SK-N-SH (cell line): ENCODE measurements at regions not wholly inside any gene's neighbourhood (a gene's known extent, or its start where the extent isn't known, plus 50 kb on each side); places are given as distances from the start of the nearest gene placed in this dataset.

Experiments used
- CTCF ChIA-PET: fragments of 300-600, 350-600 bp; formaldehyde crosslinking; extraction: SDS; loops from one replicate; lab custom pipeline; 2021; lab: Yijun Ruan, JAX
- POLR2A ChIA-PET: fragments of 350-600 bp; sonication (Branson Sonifier 250); formaldehyde crosslinking; extraction: SDS; loops from one replicate; lab custom pipeline; 2020; ENCODE audit warnings: antibody characterized with exemption, inconsistent platforms; lab: Yijun Ruan, JAX
- DNase-seq: peaks from one replicate; pipeline ENCODE4 v3.0.0; 2012
- H2AFZ ChIP-seq: fragments of 200-600 bp; sonication (generic); 2 replicates; pipeline ENCODE4 v1.8.1; 2016; ENCODE audit warnings: antibody characterized with exemption, mild to moderate bottlenecking, low read depth
- H3F3A ChIP-seq: fragments of 200-600 bp; sonication (generic); replicated peaks from 2 replicates; pipeline ENCODE3; 2016; ENCODE audit warnings: antibody characterized with exemption, mild to moderate bottlenecking; ENCODE audit not compliant: insufficient read depth
- H3K27ac ChIP-seq, 2 experiments: fragments of 200-500 bp in 1 of 2; fragments of 200-600 bp in 1 of 2; sonication (Bioruptor generic) in 1 of 2; sonication (generic), shearing (Covaris generic) in 1 of 2; 2 replicates each; pipeline versions ENCODE4 v1.5.1 to v1.6.1; 2014 to 2016; ENCODE audit warnings: low read depth in 2 of 2, inconsistent platforms in 1 of 2, low read length in 1 of 2, mild to moderate bottlenecking in 1 of 2, mixed read lengths in 1 of 2
- H3K27me3 ChIP-seq: fragments of 200-600 bp; sonication (generic), shearing (Covaris generic); 2 replicates; pipeline ENCODE4 v1.6.1; 2016; ENCODE audit warnings: mixed run types; ENCODE audit not compliant: insufficient read depth
- H3K36me3 ChIP-seq, 2 experiments: fragments of 200-500 bp in 1 of 2; fragments of 200-600 bp in 1 of 2; sonication (Bioruptor generic) in 1 of 2; sonication (generic) in 1 of 2; replicated peaks in 1 of 2; 2 replicates each; pipeline versions ENCODE3 to v1.5.1; 2014 to 2016; ENCODE audit warnings: low read length in 1 of 2, mild to moderate bottlenecking in 1 of 2; ENCODE audit not compliant: insufficient read depth in 2 of 2, control insufficient read depth in 1 of 2
- H3K4me1 ChIP-seq, 2 experiments: fragments of 200-500 bp in 1 of 2; fragments of 200-600 bp in 1 of 2; sonication (Bioruptor generic) in 1 of 2; sonication (generic), shearing (Covaris generic) in 1 of 2; 2 replicates each; pipeline versions ENCODE4 v1.5.1 to v1.6.1; 2014 to 2016; ENCODE audit warnings: low read depth in 1 of 2, low read length in 1 of 2, mixed run types in 1 of 2; ENCODE audit not compliant: insufficient read depth in 2 of 2, control insufficient read depth in 1 of 2
- H3K4me2 ChIP-seq: fragments of 200-600 bp; sonication (generic), shearing (Covaris generic); 2 replicates; pipeline ENCODE4 v1.6.1; 2017; ENCODE audit warnings: mixed run types
- H3K4me3 ChIP-seq, 2 experiments: fragments of 200-500 bp in 1 of 2; fragments of 200-600 bp in 1 of 2; sonication (Bioruptor generic) in 1 of 2; sonication (generic), shearing (Covaris generic) in 1 of 2; 2 replicates each; pipeline versions ENCODE4 v1.5.1 to v1.8.1; 2014 to 2016; ENCODE audit warnings: low read depth in 2 of 2, inconsistent platforms in 1 of 2, low read length in 1 of 2, mild to moderate bottlenecking in 1 of 2, mixed read lengths in 1 of 2, moderate library complexity in 1 of 2
- H3K79me2 ChIP-seq: fragments of 200-600 bp; sonication (generic); 2 replicates; pipeline ENCODE4 v1.8.1; 2017; ENCODE audit warnings: mild to moderate bottlenecking; ENCODE audit not compliant: insufficient read depth
- H3K9ac ChIP-seq: fragments of 200-600 bp; sonication (generic); 2 replicates; pipeline ENCODE4 v1.6.1; 2017; ENCODE audit warnings: mixed run types
- H3K9me2 ChIP-seq: fragments of 200-600 bp; sonication (generic); 2 replicates; pipeline ENCODE4 v1.6.1; 2017; ENCODE audit warnings: mixed run types
- H3K9me3 ChIP-seq: fragments of 200-600 bp; sonication (generic); 2 replicates; pipeline ENCODE4 v1.6.1; 2017; ENCODE audit warnings: mixed run types, mild to moderate bottlenecking, moderate library complexity
- H4K20me1 ChIP-seq: fragments of 200-600 bp; sonication (generic); 2 replicates; pipeline ENCODE4 v1.6.1; 2017; ENCODE audit warnings: mild to moderate bottlenecking, mixed run types; ENCODE audit not compliant: insufficient read depth
- CHD2 ChIP-seq: fragments of 150-350 bp; IDR thresholded peaks from 2 replicates; pipeline ENCODE4 v1.6.1; 2018; ENCODE audit warnings: low read length; ENCODE audit not compliant: partially characterized antibody
- CTCF ChIP-seq: fragments of 200-600 bp; sonication (generic); IDR thresholded peaks from 2 replicates; pipeline ENCODE4 v1.6.1; 2017; ENCODE audit warnings: antibody characterized with exemption, mild to moderate bottlenecking, moderate library complexity
- ELF1 ChIP-seq: IDR thresholded peaks from 2 replicates; pipeline ENCODE4 v1.4.0; 2012
- EP300 ChIP-seq, 2 experiments: IDR thresholded peaks; 2 replicates each; pipeline versions ENCODE4 v1.4.0 to v1.6.1; 2012; ENCODE audit warnings: borderline replicate concordance in 1 of 2, low read depth in 1 of 2, low read length in 1 of 2
- EZH2phosphoT487 ChIP-seq: fragments of 200-600 bp; sonication (generic); IDR thresholded peaks from 2 replicates; pipeline ENCODE4 v1.6.1; 2017; ENCODE audit warnings: low read depth, mixed run types, mild to moderate bottlenecking, antibody characterized with exemption, moderate library complexity, borderline replicate concordance
- FOXJ3 ChIP-seq: sonication (generic); formaldehyde crosslinking; IDR thresholded peaks from 2 replicates; pipeline ENCODE4 v1.5.1; 2020; ENCODE audit warnings: mild to moderate bottlenecking, missing genetic modification reagents
- IRF3 ChIP-seq: fragments of 150-350 bp; IDR thresholded peaks from 2 replicates; pipeline ENCODE4 v1.6.1; 2016; ENCODE audit warnings: mild to moderate bottlenecking, low read depth, low read length
- MAX ChIP-seq: IDR thresholded peaks from 2 replicates; pipeline ENCODE4 v1.4.0; 2012; ENCODE audit warnings: low read depth
- MXI1 ChIP-seq: IDR thresholded peaks from 2 replicates; pipeline ENCODE4 v1.6.1; 2012; ENCODE audit warnings: mild to moderate bottlenecking, low read depth, low read length, improper control_type of control experiment
- NRF1 ChIP-seq: IDR thresholded peaks from 2 replicates; pipeline ENCODE4 v1.6.1; 2012; ENCODE audit warnings: low read depth, mild to moderate bottlenecking, low read length
- PBX3 ChIP-seq: IDR thresholded peaks from 2 replicates; pipeline ENCODE4; 2012
- RCOR1 ChIP-seq: fragments of 150-350 bp; IDR thresholded peaks from 2 replicates; pipeline ENCODE4 v1.6.1; 2017; ENCODE audit warnings: antibody characterized with exemption, low read length
- REST ChIP-seq: IDR thresholded peaks from 2 replicates; pipeline ENCODE4 v1.6.1; 2012; ENCODE audit warnings: mild to moderate bottlenecking, low read depth, low read length, moderate library complexity
- RFX5 ChIP-seq: IDR thresholded peaks from 2 replicates; pipeline ENCODE4 v1.6.1; 2012; ENCODE audit warnings: mild to moderate bottlenecking, improper control_type of control experiment, low read length
- RXRA ChIP-seq: IDR thresholded peaks from 2 replicates; pipeline ENCODE4 v1.4.0; 2012; ENCODE audit warnings: low read depth, mild to moderate bottlenecking, borderline replicate concordance
- SMC3 ChIP-seq: IDR thresholded peaks from 2 replicates; pipeline ENCODE4 v1.6.1; 2012; ENCODE audit warnings: low read depth, low read length, improper control_type of control experiment
- TCF12 ChIP-seq: IDR thresholded peaks from 2 replicates; pipeline ENCODE4 v1.4.0; 2012
- USF1 ChIP-seq: IDR thresholded peaks from 2 replicates; pipeline ENCODE4 v1.4.0; 2012; ENCODE audit warnings: low read depth, borderline replicate concordance
- WGBS: methylation state at CpG from one replicate; pipeline ENCODE4 v1.1.6; 2017; ENCODE audit warnings: low lambda C conversion rate; 5-methylcytosine and 5-hydroxymethylcytosine counted together

- Histone ChIP-seq H3F3A (no peaks in the 10 kb centered on the region), H3K79me2 (no peaks in the 10 kb centered on the region), H2AFZ (no peak overlapping the region), H3K4me2 (no peak overlapping the region), H3K9me3 (no peaks in the 10 kb centered on the region), H3K4me3 (no peak overlapping the region; a peak in 1 of 4 replicates), H3K36me3 (no peaks in the 10 kb centered on the region), H3K27ac (no peak overlapping the region), H3K4me1 (no peaks in the 10 kb centered on the region), H3K9me2 (no peaks in the 10 kb centered on the region; the same call in 1 of the 2 replicates), H3K9ac (no peak overlapping the region), H3K27me3 (no peaks in the 10 kb centered on the region), H4K20me1 (no peaks in the 10 kb centered on the region)
- CTCF ChIA-PET, result no interaction called here
- POLR2A ChIA-PET, result interaction anchor here (1.5 kb wide), 1 partner anchor 129 kb away, joined by 3 read pairs; the partner anchor contains the start of gene ZNF680
- TF ChIP-seq RXRA (no peak), SMC3 (no peak), MXI1 (no peak), RCOR1 (no peak), EP300 (IDR thresholded peaks at IDR 0.05; ENCODE audit: borderline replicate concordance in 1 of 2, low read depth in 1 of 2, low read length in 1 of 2) (no peak), RFX5 (no peak), CHD2 (no peak), IRF3 (no peak)
- DNase-seq, result no peak
- WGBS, result 13% methylated on average over 14 of the region's 14 CpGs
Observed at GRCh38 chr7:64433590-64433989, 119.8 kb downstream of the ZNF736 start.

GRCh38 chr7:64431838-64432237 lies 118.1 kb downstream of the ZNF736 start:
- no peaks in the 10 kb centered on the region for H3K27me3 ChIP-seq
- H4K20me1 ChIP-seq, result no peaks in the 10 kb centered on the region
- H3K9me2 ChIP-seq, result no peaks in the 10 kb centered on the region
- 24% methylated on average over 5 of the region's 5 CpGs for whole genome bisulfite sequencing
- H3K4me3 ChIP-seq, result no peak overlapping the region
- no peaks in the 10 kb centered on the region for H3F3A ChIP-seq
- no peak overlapping the region for H3K27ac ChIP-seq
- no peak overlapping the region for H3K4me2 ChIP-seq
- CTCF ChIA-PET, result no interaction called here
- DNase-seq, result no peak
- H2AFZ ChIP-seq, result no peak overlapping the region
- no peaks in the 10 kb centered on the region for H3K9me3 ChIP-seq
- no peaks in the 10 kb centered on the region for H3K4me1 ChIP-seq
- TF ChIP-seq EP300 (IDR thresholded peaks at IDR 0.05; ENCODE audit: borderline replicate concordance in 1 of 2, low read depth in 1 of 2, low read length in 1 of 2), result no peak
- TF ChIP-seq USF1, result no peak
- TF ChIP-seq PBX3, result no peak
- TF ChIP-seq TCF12, result no peak
- TF ChIP-seq FOXJ3 (CRISPR knock-in tag), result no peak
- TF ChIP-seq MAX, result no peak
- no peak for TF ChIP-seq ELF1
- no peak for TF ChIP-seq REST
- TF ChIP-seq CHD2, result no peak
- TF ChIP-seq CTCF, result no peak
- no peak for TF ChIP-seq NRF1
- TF ChIP-seq EZH2phosphoT487, result no peak
- no peak for TF ChIP-seq SMC3
- POLR2A ChIA-PET, result no interaction called here
- no peaks in the 10 kb centered on the region for H3K36me3 ChIP-seq
- no peak overlapping the region for H3K9ac ChIP-seq
- no peaks in the 10 kb centered on the region for H3K79me2 ChIP-seq
